ENCODE measurements at regions not wholly inside any gene's neighbourhood (a gene's known extent, or its start where the extent isn't known, plus 50 kb on each side); places are given as distances from the start of the nearest gene placed in this dataset.
A peak's percentile ranks its signal among the peaks of the same experiment; 100 is the strongest.

GRCh38 chr2:200748779-200749178 lies 62.9 kb upstream of the BZW1 start:
- intact Hi-C loops (cut with micrococcal nuclease; ENCODE audit: unreplicated experiment) = loop anchor here (1.0 to 10.0 kb wide), 4 partner anchors 8 to 136 kb away; partner anchors contain the start of genes NIF3L1 and PPIL3
- Histone ChIP-seq H3K4me1 (ENCODE audit: insufficient read depth, low read length) (peaks cover 57% of the 10 kb centered on the region), H3K4me3 (replicated peaks in 1 of 3; ENCODE audit: insufficient read depth in 1 of 3, low read depth in 2 of 3, low read length in 3 of 3) (peak overlapping the region in 1 of 3 experiments; percentile 51; a peak in 2 of 6 replicates), H3K79me2 (ENCODE audit: insufficient read depth, low read length) (no peaks in the 10 kb centered on the region), H3K4me2 (ENCODE audit: low read depth, low read length) (peak overlapping the region; percentile 87), H3K9me3 (ENCODE audit: low read length) (no peaks in the 10 kb centered on the region), H3K27me3 (ENCODE audit: control insufficient read depth in 1 of 2, insufficient read depth in 2 of 2, low read length in 2 of 2) (peaks cover 0 to 7% of the 10 kb centered on the region in 2 experiments; a peak in 1 of 5 replicates), H3K36me3 (replicated peaks in 1 of 2; ENCODE audit: control insufficient read depth in 1 of 2, insufficient read depth in 2 of 2, low read length in 2 of 2) (no peaks in the 10 kb centered on the region), H3K9ac (ENCODE audit: insufficient read depth, low read depth, low read length) (no peak overlapping the region), H4K20me1 (ENCODE audit: insufficient read depth, low read length) (no peaks in the 10 kb centered on the region), H2AFZ (ENCODE audit: low read length) (no peak overlapping the region), H3K27ac (ENCODE audit: extremely low read length, insufficient read depth, low read length) (no peak overlapping the region)
- TF ChIP-seq NFYB (CRISPR knock-in tag; IDR thresholded peaks at IDR 0.05) (no peak), FOSL2 (CRISPR knock-in tag; IDR thresholded peaks at IDR 0.05) (0 out of 2 replicates have a peak, but pooled peaks have one; percentile 21), ESRRA (CRISPR knock-in tag; IDR thresholded peaks at IDR 0.05; ENCODE audit: low read depth) (0 out of 2 replicates have a peak, but pooled peaks have one; percentile 7), CEBPB (IDR thresholded peaks at IDR 0.05; ENCODE audit: borderline replicate concordance, low read depth, low read length) (peak; percentile 67), CEBPG (CRISPR knock-in tag; IDR thresholded peaks at IDR 0.05) (0 out of 2 replicates have a peak, but pooled peaks have one; percentile 24), AHR (CRISPR knock-in tag; IDR thresholded peaks at IDR 0.05) (no peak), ETS1 (CRISPR knock-in tag; IDR thresholded peaks at IDR 0.05) (no peak)
- TF ChIP-seq, protein P1, sequence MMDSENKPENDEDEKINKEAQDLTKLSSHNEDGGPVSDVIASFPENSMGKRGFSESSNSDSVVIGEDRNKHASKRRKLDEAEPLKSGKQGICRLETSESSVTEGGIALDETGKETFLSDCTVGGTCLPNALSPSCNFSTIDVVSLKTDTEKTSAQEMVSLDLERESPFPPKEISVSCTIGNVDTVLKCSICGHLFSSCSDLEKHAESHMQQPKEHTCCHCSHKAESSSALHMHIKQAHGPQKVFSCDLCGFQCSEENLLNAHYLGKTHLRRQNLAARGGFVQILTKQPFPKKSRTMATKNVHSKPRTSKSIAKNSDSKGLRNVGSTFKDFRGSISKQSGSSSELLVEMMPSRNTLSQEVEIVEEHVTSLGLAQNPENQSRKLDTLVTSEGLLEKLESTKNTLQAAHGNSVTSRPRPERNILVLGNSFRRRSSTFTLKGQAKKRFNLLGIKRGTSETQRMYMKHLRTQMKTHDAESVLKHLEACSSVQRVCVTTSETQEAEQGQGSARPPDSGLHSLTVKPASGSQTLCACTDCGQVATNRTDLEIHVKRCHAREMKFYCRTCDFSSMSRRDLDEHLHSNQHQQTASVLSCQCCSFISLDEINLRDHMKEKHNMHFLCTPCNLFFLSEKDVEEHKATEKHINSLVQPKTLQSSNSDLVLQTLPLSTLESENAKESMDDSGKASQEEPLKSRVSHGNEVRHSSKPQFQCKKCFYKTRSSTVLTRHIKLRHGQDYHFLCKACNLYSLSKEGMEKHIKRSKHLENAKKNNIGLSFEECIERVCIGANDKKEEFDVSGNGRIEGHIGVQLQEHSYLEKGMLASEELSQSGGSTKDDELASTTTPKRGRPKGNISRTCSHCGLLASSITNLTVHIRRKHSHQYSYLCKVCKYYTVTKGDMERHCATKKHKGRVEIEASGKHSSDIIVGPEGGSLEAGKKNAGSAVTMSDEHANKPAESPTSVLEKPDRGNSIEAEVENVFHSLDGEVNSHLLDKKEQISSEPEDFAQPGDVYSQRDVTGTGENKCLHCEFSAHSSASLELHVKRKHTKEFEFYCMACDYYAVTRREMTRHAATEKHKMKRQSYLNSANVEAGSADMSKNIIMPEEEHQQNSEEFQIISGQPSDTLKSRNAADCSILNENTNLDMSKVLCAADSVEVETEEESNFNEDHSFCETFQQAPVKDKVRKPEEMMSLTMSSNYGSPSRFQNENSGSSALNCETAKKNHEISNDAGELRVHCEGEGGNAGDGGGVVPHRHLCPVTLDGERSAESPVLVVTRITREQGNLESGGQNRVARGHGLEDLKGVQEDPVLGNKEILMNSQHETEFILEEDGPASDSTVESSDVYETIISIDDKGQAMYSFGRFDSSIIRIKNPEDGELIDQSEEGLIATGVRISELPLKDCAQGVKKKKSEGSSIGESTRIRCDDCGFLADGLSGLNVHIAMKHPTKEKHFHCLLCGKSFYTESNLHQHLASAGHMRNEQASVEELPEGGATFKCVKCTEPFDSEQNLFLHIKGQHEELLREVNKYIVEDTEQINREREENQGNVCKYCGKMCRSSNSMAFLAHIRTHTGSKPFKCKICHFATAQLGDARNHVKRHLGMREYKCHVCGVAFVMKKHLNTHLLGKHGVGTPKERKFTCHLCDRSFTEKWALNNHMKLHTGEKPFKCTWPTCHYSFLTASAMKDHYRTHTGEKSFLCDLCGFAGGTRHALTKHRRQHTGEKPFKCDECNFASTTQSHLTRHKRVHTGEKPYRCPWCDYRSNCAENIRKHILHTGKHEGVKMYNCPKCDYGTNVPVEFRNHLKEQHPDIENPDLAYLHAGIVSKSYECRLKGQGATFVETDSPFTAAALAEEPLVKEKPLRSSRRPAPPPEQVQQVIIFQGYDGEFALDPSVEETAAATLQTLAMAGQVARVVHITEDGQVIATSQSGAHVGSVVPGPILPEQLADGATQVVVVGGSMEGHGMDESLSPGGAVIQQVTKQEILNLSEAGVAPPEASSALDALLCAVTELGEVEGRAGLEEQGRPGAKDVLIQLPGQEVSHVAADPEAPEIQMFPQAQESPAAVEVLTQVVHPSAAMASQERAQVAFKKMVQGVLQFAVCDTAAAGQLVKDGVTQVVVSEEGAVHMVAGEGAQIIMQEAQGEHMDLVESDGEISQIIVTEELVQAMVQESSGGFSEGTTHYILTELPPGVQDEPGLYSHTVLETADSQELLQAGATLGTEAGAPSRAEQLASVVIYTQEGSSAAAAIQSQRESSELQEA (CRISPR knock-in tag; IDR thresholded peaks at IDR 0.05; ENCODE audit: not compliant biosample characterization) = no peak
- DNase-seq (ENCODE audit: low spot score) = peak; percentile 41
- WGBS (ENCODE audit: low lambda C conversion rate) = 21% methylated on average over 4 of the region's 4 CpGs
- FAIRE-seq = no peak
- ChIA-PET POLR2A (interaction anchor here (0.9 to 4.5 kb wide), 16 partner anchors 9 to 1032 kb away, joined by 3 to 140 read pairs (median 8); partner anchors contain the start of genes ALS2, AOX1, BZW1 and CLK1), CTCF (ENCODE audit: low intra/inter-chr PET ratio, low total read pairs) (no interaction called here)
- BruUV-seq (replicated peaks) = no TSS peak
- ATAC-seq = peak; percentile 1; the same call in 1 of the 3 replicates
- in situ Hi-C loops (cut with HindIII; ENCODE audit: extremely low pct_ligation_motif_present, low pct_unique_long_range_greater_than_20kb) = no loop called here

Data from HepG2 (cell line).